Breast epithelium (tissue), 4 donors: ENCODE measurements at regions not wholly inside any gene's neighbourhood (a gene's known extent, or its start where the extent isn't known, plus 50 kb on each side); places are given as distances from the start of the nearest gene placed in this dataset.

Experiments
- DNase-seq, 2 donors: peaks; one replicate each; pipeline ENCODE4 v3.0.0-alpha.2; 2019; ENCODE audit warnings: low spot score in 2 of 2
- H3K27ac ChIP-seq, 2 donors: fragments of 200-600 bp; sonication (generic) in 1 of 2; one replicate each; pipeline ENCODE4 v1.5.1; 2016 to 2019; ENCODE audit warnings: mild to moderate bottlenecking in 1 of 2
- H3K27me3 ChIP-seq, 2 donors: fragments of 200-600 bp; sonication (generic) in 1 of 2; one replicate each; pipeline versions ENCODE4 v1.5.1 to v1.6.0; 2017 to 2019; ENCODE audit warnings: control low read depth in 1 of 2, mild to moderate bottlenecking in 1 of 2
- H3K36me3 ChIP-seq: fragments of 200-600 bp; one replicate; pipeline ENCODE4 v1.5.1; 2019
- H3K4me1 ChIP-seq, 2 donors: fragments of 200-600 bp; sonication (generic); one replicate each; pipeline ENCODE4 v1.5.1; 2016 to 2019; ENCODE audit warnings: control low read depth in 1 of 2
- H3K4me3 ChIP-seq, 3 donors: fragments of 200-600 bp; sonication (generic); 1 replicate in 2 of 3; 2 replicates in 1 of 3; pipeline ENCODE4 v1.5.1; 2016 to 2019; ENCODE audit warnings: mild to moderate bottlenecking in 3 of 3, moderate library complexity in 2 of 3
- H3K9me3 ChIP-seq, 2 donors: fragments of 200-600 bp; sonication (generic) in 1 of 2; one replicate each; pipeline ENCODE4 v1.5.1; 2016 to 2019; ENCODE audit warnings: control low read depth in 1 of 2
- CTCF ChIP-seq, 3 donors: fragments of 450-650 bp; IDR thresholded peaks; one replicate each; pipeline ENCODE4 v1.5.1; 2016 to 2017; ENCODE audit warnings: antibody characterized with exemption in 3 of 3, mild to moderate bottlenecking in 3 of 3, moderate library complexity in 3 of 3
- POLR2A ChIP-seq: fragments of 450-650 bp; IDR thresholded peaks from one replicate; pipeline ENCODE4 v1.6.1; 2016; ENCODE audit warnings: antibody characterized with exemption, mild to moderate bottlenecking, moderate library complexity
- POLR2AphosphoS5 ChIP-seq, 3 donors: sonication (generic); formaldehyde crosslinking; IDR thresholded peaks; one replicate each; pipeline ENCODE4 v1.6.1; 2017; ENCODE audit warnings: antibody characterized with exemption in 3 of 3
- intact Hi-C: fragments of 100-400 bp; cut with DNase I; formaldehyde crosslinking; loops from one replicate; pipeline ENCODE4 v1.15.1; 2023; ENCODE audit warnings: low total_unique reads

GRCh38 chr12:41892302-41892701 is 252.4 kb downstream of the GXYLT1 start:
- no peaks in the 10 kb centered on the region for H3K36me3 ChIP-seq
- no peak for TF ChIP-seq POLR2AphosphoS5 (IDR thresholded peaks at IDR 0.05)
- no peak for TF ChIP-seq CTCF (IDR thresholded peaks at IDR 0.05)
- H3K4me1 ChIP-seq, result no peaks in the 10 kb centered on the region
- peaks cover 0 to 2% of the 10 kb centered on the region in 2 donors for H3K9me3 ChIP-seq
- intact Hi-C loops, result no loop called here
- H3K4me3 ChIP-seq, result no peak overlapping the region
- no peak overlapping the region for H3K27ac ChIP-seq
- DNase-seq, result no peak
- H3K27me3 ChIP-seq, result no peaks in the 10 kb centered on the region

GRCh38 chr12:41891226-41891625 is 253.4 kb downstream of the GXYLT1 start:
- Histone ChIP-seq H3K4me1 (no peaks in the 10 kb centered on the region), H3K9me3 (no peaks in the 10 kb centered on the region), H3K36me3 (no peaks in the 10 kb centered on the region), H3K4me3 (no peak overlapping the region), H3K27ac (no peak overlapping the region), H3K27me3 (no peaks in the 10 kb centered on the region)
- TF ChIP-seq POLR2A (no peak), CTCF (IDR thresholded peaks at IDR 0.05) (no peak), POLR2AphosphoS5 (IDR thresholded peaks at IDR 0.05) (no peak)
- intact Hi-C loops, result no loop called here
- no peak for DNase-seq

GRCh38 chr12:41888285-41888684 is 256.4 kb downstream of the GXYLT1 start:
- Histone ChIP-seq H3K4me3 (no peak overlapping the region), H3K9me3 (no peaks in the 10 kb centered on the region), H3K27ac (no peak overlapping the region), H3K27me3 (no peaks in the 10 kb centered on the region), H3K4me1 (no peaks in the 10 kb centered on the region), H3K36me3 (no peaks in the 10 kb centered on the region)
- no peak for TF ChIP-seq POLR2A
- no peak for TF ChIP-seq POLR2AphosphoS5 (IDR thresholded peaks at IDR 0.05)
- no peak for TF ChIP-seq CTCF (IDR thresholded peaks at IDR 0.05)
- no peak for DNase-seq
- intact Hi-C loops, result no loop called here

GRCh38 chr12:41881891-41882805 is 262.5 kb downstream of the GXYLT1 start:
- DNase-seq, result no peak
- no peak overlapping the region for H3K4me3 ChIP-seq
- intact Hi-C loops, result no loop called here
- H3K4me1 ChIP-seq, result no peaks in the 10 kb centered on the region
- TF ChIP-seq POLR2A, result no peak
- no peak for TF ChIP-seq POLR2AphosphoS5 (IDR thresholded peaks at IDR 0.05)
- TF ChIP-seq CTCF (IDR thresholded peaks at IDR 0.05), result no peak
- no peaks in the 10 kb centered on the region for H3K27me3 ChIP-seq
- no peak overlapping the region for H3K27ac ChIP-seq
- H3K9me3 ChIP-seq, result no peaks in the 10 kb centered on the region
- H3K36me3 ChIP-seq, result no peaks in the 10 kb centered on the region

GRCh38 chr12:41869432-41869831 is 275.2 kb downstream of the GXYLT1 start:
- H3K4me1 ChIP-seq, result no peaks in the 10 kb centered on the region
- intact Hi-C loops, result no loop called here
- H3K9me3 ChIP-seq, result peaks cover 0 to 4% of the 10 kb centered on the region in 2 donors
- DNase-seq, result no peak
- no peak for TF ChIP-seq POLR2A
- TF ChIP-seq POLR2AphosphoS5 (IDR thresholded peaks at IDR 0.05), result no peak
- no peak for TF ChIP-seq CTCF (IDR thresholded peaks at IDR 0.05)
- H3K4me3 ChIP-seq, result no peak overlapping the region
- H3K27me3 ChIP-seq, result no peaks in the 10 kb centered on the region
- no peaks in the 10 kb centered on the region for H3K36me3 ChIP-seq
- no peak overlapping the region for H3K27ac ChIP-seq
